ENCODE measurements at regions not wholly inside any gene's neighbourhood (a gene's known extent, or its start where the extent isn't known, plus 50 kb on each side); places are given as distances from the start of the nearest gene placed in this dataset.

- no peak for TF ChIP-seq CTCF (IDR thresholded peaks at IDR 0.05; ENCODE audit: borderline replicate concordance, insufficient read depth, low read depth, low read length)
- no peak overlapping the region for H3K4me3 ChIP-seq (ENCODE audit: low read depth, low read length)
These were observed 321.9 kb upstream of the RASGRP1 start for GRCh38 chr15:38886315-38887163.

- H3K4me3 ChIP-seq (ENCODE audit: low read depth, low read length) = no peak overlapping the region
- TF ChIP-seq CTCF (IDR thresholded peaks at IDR 0.05; ENCODE audit: borderline replicate concordance, insufficient read depth, low read depth, low read length) = no peak
These were observed 324.1 kb upstream of the RASGRP1 start for GRCh38 chr15:38888701-38889221.

GRCh38 chr15:38890194-38890593 is 325.6 kb upstream of the RASGRP1 start:
- TF ChIP-seq CTCF (IDR thresholded peaks at IDR 0.05; ENCODE audit: borderline replicate concordance, insufficient read depth, low read depth, low read length) = no peak
- no peak overlapping the region for H3K4me3 ChIP-seq (ENCODE audit: low read depth, low read length)

GRCh38 chr15:38893925-38894242 is 329.3 kb upstream of the RASGRP1 start:
- TF ChIP-seq CTCF (IDR thresholded peaks at IDR 0.05; ENCODE audit: borderline replicate concordance, insufficient read depth, low read depth, low read length) = no peak
- H3K4me3 ChIP-seq (ENCODE audit: low read depth, low read length) = no peak overlapping the region

- H3K4me3 ChIP-seq (ENCODE audit: low read depth, low read length) = no peak overlapping the region
- TF ChIP-seq CTCF (IDR thresholded peaks at IDR 0.05; ENCODE audit: borderline replicate concordance, insufficient read depth, low read depth, low read length) = no peak
These were observed 329.8 kb upstream of the RASGRP1 start for GRCh38 chr15:38894243-38894948.

GRCh38 chr15:38895326-38896255 is 331.0 kb upstream of the RASGRP1 start:
- H3K4me3 ChIP-seq (ENCODE audit: low read depth, low read length) = no peak overlapping the region
- no peak for TF ChIP-seq CTCF (IDR thresholded peaks at IDR 0.05; ENCODE audit: borderline replicate concordance, insufficient read depth, low read depth, low read length)

All from GM12875 (cell line).